GM23338 (cell line): ENCODE measurements at regions not wholly inside any gene's neighbourhood (a gene's known extent, or its start where the extent isn't known, plus 50 kb on each side); places are given as distances from the start of the nearest gene placed in this dataset.

Experiments
- ATAC-seq: fragments of 200-7000 bp; cut with Tn5 transposase; 3 replicates; pipeline ENCODE4 v1.9.1; 2020
- DNase-seq: peaks from one replicate; pipeline ENCODE4 v3.0.0-alpha.2; 2015; ENCODE audit warnings: low spot score
- H2AFZ ChIP-seq: fragments of 200-600 bp; sonication (generic); 2 replicates; pipeline ENCODE4 v1.8.0; 2016; ENCODE audit warnings: antibody characterized with exemption, mild to moderate bottlenecking, moderate library complexity
- H3F3A ChIP-seq: fragments of 200-600 bp; sonication (generic); replicated peaks from 2 replicates; pipeline ENCODE4 v1.8.0; 2017; ENCODE audit warnings: antibody characterized with exemption, mixed run types, low read depth
- H3K27ac ChIP-seq: fragments of 200-600 bp; sonication (generic); 2 replicates; pipeline ENCODE4 v1.6.1; 2016; ENCODE audit warnings: low read depth
- H3K27me3 ChIP-seq: fragments of 200-600 bp; sonication (generic); 2 replicates; pipeline ENCODE4 v1.8.0; 2016; ENCODE audit warnings: mild to moderate bottlenecking, mixed run types, moderate library complexity; ENCODE audit not compliant: insufficient read depth
- H3K36me3 ChIP-seq: fragments of 200-600 bp; sonication (generic); 2 replicates; pipeline ENCODE4 v1.8.0; 2016; ENCODE audit warnings: mild to moderate bottlenecking; ENCODE audit not compliant: insufficient read depth
- H3K4me1 ChIP-seq: fragments of 200-600 bp; sonication (generic); 2 replicates; pipeline ENCODE4 v1.8.0; 2016; ENCODE audit warnings: mild to moderate bottlenecking, moderate library complexity; ENCODE audit not compliant: insufficient read depth
- H3K4me2 ChIP-seq: fragments of 200-600 bp; sonication (generic); 2 replicates; pipeline ENCODE4 v1.7.1; 2017; ENCODE audit warnings: mixed run types
- H3K4me3 ChIP-seq: fragments of 200-600 bp; sonication (generic); 2 replicates; pipeline ENCODE4 v1.6.1; 2016; ENCODE audit warnings: mixed run types
- H3K79me2 ChIP-seq: fragments of 200-600 bp; sonication (generic); replicated peaks from 2 replicates; pipeline ENCODE4 v1.8.0; 2017; ENCODE audit warnings: mild to moderate bottlenecking; ENCODE audit not compliant: insufficient read depth
- H3K9me2 ChIP-seq: fragments of 200-600 bp; sonication (generic); 2 replicates; pipeline ENCODE4 v1.8.0; 2017; ENCODE audit not compliant: insufficient read depth
- H4K20me1 ChIP-seq: fragments of 200-600 bp; sonication (generic); replicated peaks from 2 replicates; pipeline ENCODE4 v1.8.0; 2017; ENCODE audit warnings: mild to moderate bottlenecking; ENCODE audit not compliant: insufficient read depth
- H3K27ac Mint-ChIP-seq: 2 replicates; pipeline ENCODE4 v1.8.0; 2020; ENCODE audit warnings: inconsistent platforms, mild to moderate bottlenecking, moderate library complexity, mixed read lengths
- H3K27me3 Mint-ChIP-seq: 3 replicates; pipeline ENCODE4 v1.8.0; 2022; ENCODE audit warnings: low read depth, mild to moderate bottlenecking, moderate library complexity, mixed read lengths, inconsistent platforms; ENCODE audit not compliant: insufficient read depth, poor library complexity
- H3K36me3 Mint-ChIP-seq: 3 replicates; pipeline ENCODE4 v1.8.0; 2021; ENCODE audit warnings: low read depth, mild to moderate bottlenecking, inconsistent platforms, moderate library complexity, mixed read lengths
- H3K4me1 Mint-ChIP-seq: 3 replicates; pipeline ENCODE4 v1.8.0; 2020; ENCODE audit warnings: mild to moderate bottlenecking, inconsistent platforms, mixed read lengths
- H3K4me3 Mint-ChIP-seq: 3 replicates; pipeline ENCODE4 v1.8.0; 2021; ENCODE audit warnings: moderate library complexity, mild to moderate bottlenecking, inconsistent platforms, mixed read lengths
- H3K9me3 Mint-ChIP-seq: 3 replicates; pipeline ENCODE4 v1.8.0; 2020; ENCODE audit warnings: moderate library complexity, mild to moderate bottlenecking, inconsistent platforms, mixed read lengths
- CREB1 ChIP-seq: fragments of 250-450 bp; sonication (Bioruptor Pico); IDR thresholded peaks from 2 replicates; pipeline ENCODE4 v1.5.0; 2020; ENCODE audit warnings: low read depth, mild to moderate bottlenecking, moderate library complexity
- EZH2 ChIP-seq: fragments of 200-600 bp; sonication (generic); IDR thresholded peaks from one replicate; pipeline ENCODE4 v1.8.0; 2017; ENCODE audit warnings: antibody characterized with exemption, mild to moderate bottlenecking, low read depth; ENCODE audit not compliant: unreplicated experiment
- JUNB ChIP-seq: IDR thresholded peaks from one replicate; pipeline ENCODE4 v1.6.1; 2016; ENCODE audit warnings: antibody characterized with exemption; ENCODE audit not compliant: unreplicated experiment
- NANOG ChIP-seq: IDR thresholded peaks from 2 replicates; pipeline ENCODE4 v1.6.1; 2016; ENCODE audit warnings: antibody characterized with exemption, borderline replicate concordance
- POLR2AphosphoS5 ChIP-seq: IDR thresholded peaks from 2 replicates; pipeline ENCODE4 v1.6.1; 2016; ENCODE audit warnings: antibody characterized with exemption, low read depth
- STAT1 ChIP-seq: IDR thresholded peaks from one replicate; pipeline ENCODE4 v1.6.1; 2016; ENCODE audit warnings: antibody characterized with exemption; ENCODE audit not compliant: unreplicated experiment
- ZNF114 ChIP-seq: fragments of 250-450 bp; sonication (Bioruptor Pico); IDR thresholded peaks from 2 replicates; pipeline ENCODE4 v1.5.0; 2020; ENCODE audit warnings: mild to moderate bottlenecking, moderate library complexity
- ZNF462 ChIP-seq: fragments of 250-450 bp; sonication (Bioruptor Pico); IDR thresholded peaks from 2 replicates; pipeline ENCODE4 v1.5.0; 2020; ENCODE audit warnings: mild to moderate bottlenecking, moderate library complexity
- TF ChIP-seq, protein P1 (sequence below): IDR thresholded peaks from 2 replicates; pipeline ENCODE4 v1.6.1; 2016; ENCODE audit warnings: antibody characterized with exemption
- TF ChIP-seq, protein P2 (sequence below): IDR thresholded peaks from one replicate; pipeline ENCODE4 v1.6.1; 2018; ENCODE audit warnings: antibody characterized with exemption; ENCODE audit not compliant: unreplicated experiment

DNA sequence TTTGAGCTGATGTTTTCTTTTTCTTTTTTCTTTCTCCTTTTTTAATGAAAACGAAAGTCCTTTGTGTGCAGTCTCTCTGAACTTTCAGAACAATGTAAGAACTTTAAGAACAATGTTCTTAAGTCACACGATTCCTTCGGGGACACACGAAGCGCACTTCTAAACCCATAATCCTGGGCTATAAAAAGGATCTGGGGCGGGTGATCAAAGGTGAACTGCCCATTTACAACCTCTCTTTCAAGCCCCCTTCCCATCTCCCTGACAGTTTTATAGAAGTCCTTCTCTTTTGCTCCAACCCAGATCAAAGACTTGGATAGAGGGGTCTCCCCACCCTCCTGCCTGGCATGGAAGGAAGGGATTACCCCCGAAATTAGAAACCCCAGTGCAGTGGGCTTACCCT lies 126.8 kb downstream of the BDH1 start:
- Mint-ChIP-seq H3K4me1 (peaks cover 4% of the 10 kb centered on the region; the same call in 2 of the 3 replicates), H3K4me3 (no peak overlapping the region), H3K9me3 (no peaks in the 10 kb centered on the region), H3K36me3 (no peaks in the 10 kb centered on the region), H3K27me3 (peaks cover 8% of the 10 kb centered on the region), H3K27ac (no peak overlapping the region)
- Histone ChIP-seq H3K4me2 (no peak overlapping the region), H3K27ac (no peak overlapping the region), H3K79me2 (no peaks in the 10 kb centered on the region), H3K4me3 (no peak overlapping the region), H4K20me1 (no peaks in the 10 kb centered on the region), H2AFZ (no peak overlapping the region), H3F3A (no peaks in the 10 kb centered on the region), H3K9me2 (no peaks in the 10 kb centered on the region), H3K36me3 (no peaks in the 10 kb centered on the region), H3K4me1 (no peaks in the 10 kb centered on the region), H3K27me3 (no peaks in the 10 kb centered on the region)
- TF ChIP-seq, protein P1, sequence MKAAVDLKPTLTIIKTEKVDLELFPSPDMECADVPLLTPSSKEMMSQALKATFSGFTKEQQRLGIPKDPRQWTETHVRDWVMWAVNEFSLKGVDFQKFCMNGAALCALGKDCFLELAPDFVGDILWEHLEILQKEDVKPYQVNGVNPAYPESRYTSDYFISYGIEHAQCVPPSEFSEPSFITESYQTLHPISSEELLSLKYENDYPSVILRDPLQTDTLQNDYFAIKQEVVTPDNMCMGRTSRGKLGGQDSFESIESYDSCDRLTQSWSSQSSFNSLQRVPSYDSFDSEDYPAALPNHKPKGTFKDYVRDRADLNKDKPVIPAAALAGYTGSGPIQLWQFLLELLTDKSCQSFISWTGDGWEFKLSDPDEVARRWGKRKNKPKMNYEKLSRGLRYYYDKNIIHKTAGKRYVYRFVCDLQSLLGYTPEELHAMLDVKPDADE: no peak
- no peak for TF ChIP-seq ZNF114 (CRISPR knock-in tag)
- TF ChIP-seq NANOG: no peak
- no peak for TF ChIP-seq POLR2AphosphoS5
- no peak for TF ChIP-seq CREB1 (CRISPR knock-in tag)
- TF ChIP-seq JUNB: no peak
- no peak for TF ChIP-seq EZH2
- TF ChIP-seq, protein P2, sequence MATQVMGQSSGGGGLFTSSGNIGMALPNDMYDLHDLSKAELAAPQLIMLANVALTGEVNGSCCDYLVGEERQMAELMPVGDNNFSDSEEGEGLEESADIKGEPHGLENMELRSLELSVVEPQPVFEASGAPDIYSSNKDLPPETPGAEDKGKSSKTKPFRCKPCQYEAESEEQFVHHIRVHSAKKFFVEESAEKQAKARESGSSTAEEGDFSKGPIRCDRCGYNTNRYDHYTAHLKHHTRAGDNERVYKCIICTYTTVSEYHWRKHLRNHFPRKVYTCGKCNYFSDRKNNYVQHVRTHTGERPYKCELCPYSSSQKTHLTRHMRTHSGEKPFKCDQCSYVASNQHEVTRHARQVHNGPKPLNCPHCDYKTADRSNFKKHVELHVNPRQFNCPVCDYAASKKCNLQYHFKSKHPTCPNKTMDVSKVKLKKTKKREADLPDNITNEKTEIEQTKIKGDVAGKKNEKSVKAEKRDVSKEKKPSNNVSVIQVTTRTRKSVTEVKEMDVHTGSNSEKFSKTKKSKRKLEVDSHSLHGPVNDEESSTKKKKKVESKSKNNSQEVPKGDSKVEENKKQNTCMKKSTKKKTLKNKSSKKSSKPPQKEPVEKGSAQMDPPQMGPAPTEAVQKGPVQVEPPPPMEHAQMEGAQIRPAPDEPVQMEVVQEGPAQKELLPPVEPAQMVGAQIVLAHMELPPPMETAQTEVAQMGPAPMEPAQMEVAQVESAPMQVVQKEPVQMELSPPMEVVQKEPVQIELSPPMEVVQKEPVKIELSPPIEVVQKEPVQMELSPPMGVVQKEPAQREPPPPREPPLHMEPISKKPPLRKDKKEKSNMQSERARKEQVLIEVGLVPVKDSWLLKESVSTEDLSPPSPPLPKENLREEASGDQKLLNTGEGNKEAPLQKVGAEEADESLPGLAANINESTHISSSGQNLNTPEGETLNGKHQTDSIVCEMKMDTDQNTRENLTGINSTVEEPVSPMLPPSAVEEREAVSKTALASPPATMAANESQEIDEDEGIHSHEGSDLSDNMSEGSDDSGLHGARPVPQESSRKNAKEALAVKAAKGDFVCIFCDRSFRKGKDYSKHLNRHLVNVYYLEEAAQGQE: no peak
- no peak for TF ChIP-seq STAT1
- TF ChIP-seq ZNF462 (CRISPR knock-in tag): no peak
- DNase-seq (no peak), ATAC-seq (no peak)
